Keratinocyte (primary cell): ENCODE measurements at regions not wholly inside any gene's neighbourhood (a gene's known extent, or its start where the extent isn't known, plus 50 kb on each side); places are given as distances from the start of the nearest gene placed in this dataset.

Source experiments
- DNase-seq: peaks from one replicate; pipeline ENCODE4 v3.0.0-alpha.2; 2011; ENCODE audit warnings: low read depth, missing footprints, low spot score
- FAIRE-seq: peaks from 2 replicates; lab custom pipeline; 2011; peaks lifted over from hg19 to GRCh38; lab: Jason Lieb, UNC
- H2AFZ ChIP-seq: 2 replicates; pipeline ENCODE4 v1.6.0; 2012; ENCODE audit warnings: low read length, control low read depth, inconsistent platforms; ENCODE audit not compliant: control insufficient read depth
- H3K27ac ChIP-seq: 2 replicates; pipeline ENCODE4 v1.5.1; 2011; ENCODE audit warnings: low read length; ENCODE audit not compliant: control insufficient read depth, insufficient read depth
- H3K27me3 ChIP-seq: 3 replicates; pipeline ENCODE4 v1.6.0; 2011; ENCODE audit warnings: low read length; ENCODE audit not compliant: control insufficient read depth, insufficient read depth; ENCODE audit errors: extremely low read depth
- H3K36me3 ChIP-seq, 2 experiments: 2 replicates in 1 of 2; 3 replicates in 1 of 2; pipeline ENCODE4 v1.5.1; 2011; ENCODE audit warnings: low read length in 2 of 2, mild to moderate bottlenecking in 1 of 2; ENCODE audit not compliant: control insufficient read depth in 2 of 2, insufficient read depth in 2 of 2; ENCODE audit errors: extremely low read depth in 1 of 2
- H3K4me1 ChIP-seq: 3 replicates; pipeline ENCODE4 v1.5.1; 2011; ENCODE audit warnings: low read length; ENCODE audit not compliant: control insufficient read depth, insufficient read depth; ENCODE audit errors: extremely low read depth
- H3K4me2 ChIP-seq: 3 replicates; pipeline ENCODE4 v1.6.0; 2011; ENCODE audit warnings: low read depth, low read length; ENCODE audit not compliant: control insufficient read depth, insufficient read depth; ENCODE audit errors: extremely low read depth
- H3K4me3 ChIP-seq, 3 experiments: fragments of 200-600 bp in 1 of 3; sonication (generic) in 1 of 3; 2 replicates in 2 of 3; 3 replicates in 1 of 3; pipeline ENCODE4 v1.5.1; 2011 to 2016; ENCODE audit warnings: low read length in 3 of 3, mild to moderate bottlenecking in 3 of 3, control low read depth in 2 of 3, inconsistent platforms in 1 of 3, low read depth in 1 of 3, mixed read lengths in 1 of 3, mixed run types in 1 of 3, moderate library complexity in 1 of 3; ENCODE audit not compliant: control insufficient read depth in 2 of 3, insufficient read depth in 2 of 3; ENCODE audit errors: extremely low read depth in 1 of 3
- H3K79me2 ChIP-seq: 2 replicates; pipeline ENCODE4 v1.6.0; 2012; ENCODE audit warnings: low read length; ENCODE audit not compliant: control insufficient read depth, insufficient read depth
- H3K9ac ChIP-seq: 3 replicates; pipeline ENCODE4 v1.6.0; 2011; ENCODE audit warnings: low read length; ENCODE audit not compliant: control insufficient read depth, insufficient read depth; ENCODE audit errors: extremely low read depth
- H3K9me1 ChIP-seq: 3 replicates; pipeline ENCODE4 v1.6.0; 2011; ENCODE audit warnings: low read length; ENCODE audit not compliant: control insufficient read depth, insufficient read depth; ENCODE audit errors: extremely low read depth
- H3K9me3 ChIP-seq: 2 replicates; pipeline ENCODE4 v1.5.1; 2012; ENCODE audit warnings: low read depth, low read length; ENCODE audit not compliant: control insufficient read depth
- H4K20me1 ChIP-seq: 3 replicates; pipeline ENCODE4 v1.6.0; 2011; ENCODE audit warnings: low read length; ENCODE audit not compliant: control insufficient read depth, insufficient read depth; ENCODE audit errors: extremely low read depth
- EZH2 ChIP-seq: IDR thresholded peaks from one replicate; pipeline ENCODE4 v1.6.1; 2012; ENCODE audit warnings: inconsistent platforms, mild to moderate bottlenecking, low read length, moderate library complexity
- dilution Hi-C: fragments of 300-500 bp; cut with MboI; formaldehyde crosslinking; loops from one replicate; pipeline ENCODE4 v1.7.0; 2020; ENCODE audit warnings: low sequenced_read_pairs; ENCODE audit not compliant: extremely low pct_ligation_motif_present
- TF ChIP-seq, protein P1 (sequence below), 3 experiments: IDR thresholded peaks in 1 of 3; conservative IDR thresholded peaks in 1 of 3; optimal IDR thresholded peaks in 1 of 3; 2 replicates in 2 of 3; 3 replicates in 1 of 3; pipeline versions ENCODE3 to v1.5.1; 2011; ENCODE audit warnings: low read length in 3 of 3, mild to moderate bottlenecking in 3 of 3, moderate library complexity in 2 of 3, control low read depth in 1 of 3, inconsistent platforms in 1 of 3; ENCODE audit not compliant: insufficient read depth in 2 of 3; ENCODE audit errors: extremely low read depth in 1 of 3

DNA sequence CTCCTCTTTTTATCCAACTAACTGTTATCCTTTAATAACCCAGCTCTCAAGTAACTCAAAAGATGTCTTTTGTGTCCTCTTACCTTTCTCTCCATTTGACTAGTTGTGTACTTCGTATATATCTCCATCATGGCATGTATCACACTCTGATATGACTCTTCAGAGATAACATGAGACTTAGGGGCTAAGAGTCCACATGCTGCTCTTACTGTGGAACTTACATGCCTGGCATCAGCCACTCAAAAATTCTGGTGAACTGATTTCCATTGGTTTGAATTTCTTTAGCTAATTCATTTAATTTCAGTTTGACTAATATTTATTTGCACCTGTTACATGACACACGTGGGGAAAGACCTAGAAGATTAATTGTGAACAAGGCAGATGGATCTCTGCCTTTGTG is 317.3 kb downstream of the HS3ST1 start:
- dilution Hi-C loops, result no loop called here
- H3K27ac ChIP-seq, result no peak overlapping the region
- TF ChIP-seq, protein P1, sequence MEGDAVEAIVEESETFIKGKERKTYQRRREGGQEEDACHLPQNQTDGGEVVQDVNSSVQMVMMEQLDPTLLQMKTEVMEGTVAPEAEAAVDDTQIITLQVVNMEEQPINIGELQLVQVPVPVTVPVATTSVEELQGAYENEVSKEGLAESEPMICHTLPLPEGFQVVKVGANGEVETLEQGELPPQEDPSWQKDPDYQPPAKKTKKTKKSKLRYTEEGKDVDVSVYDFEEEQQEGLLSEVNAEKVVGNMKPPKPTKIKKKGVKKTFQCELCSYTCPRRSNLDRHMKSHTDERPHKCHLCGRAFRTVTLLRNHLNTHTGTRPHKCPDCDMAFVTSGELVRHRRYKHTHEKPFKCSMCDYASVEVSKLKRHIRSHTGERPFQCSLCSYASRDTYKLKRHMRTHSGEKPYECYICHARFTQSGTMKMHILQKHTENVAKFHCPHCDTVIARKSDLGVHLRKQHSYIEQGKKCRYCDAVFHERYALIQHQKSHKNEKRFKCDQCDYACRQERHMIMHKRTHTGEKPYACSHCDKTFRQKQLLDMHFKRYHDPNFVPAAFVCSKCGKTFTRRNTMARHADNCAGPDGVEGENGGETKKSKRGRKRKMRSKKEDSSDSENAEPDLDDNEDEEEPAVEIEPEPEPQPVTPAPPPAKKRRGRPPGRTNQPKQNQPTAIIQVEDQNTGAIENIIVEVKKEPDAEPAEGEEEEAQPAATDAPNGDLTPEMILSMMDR (optimal IDR thresholded peaks at IDR 0.05 in 1 of 3, IDR thresholded peaks at IDR 0.05 in 1 of 3, conservative IDR thresholded peaks at IDR 0.05 in 1 of 3; ENCODE audit: extremely low read depth in 1 of 3, insufficient read depth in 2 of 3, low read length in 3 of 3), result no peak
- TF ChIP-seq EZH2, result no peak
- H3K9me3 ChIP-seq, result no peaks in the 10 kb centered on the region
- no peaks in the 10 kb centered on the region for H3K79me2 ChIP-seq
- H3K9ac ChIP-seq, result no peak overlapping the region
- FAIRE-seq, result no peak
- no peak overlapping the region for H2AFZ ChIP-seq
- no peak for DNase-seq
- H3K4me2 ChIP-seq, result no peak overlapping the region
- H3K9me1 ChIP-seq, result no peaks in the 10 kb centered on the region
- no peak overlapping the region for H3K4me3 ChIP-seq
- H3K36me3 ChIP-seq, result no peaks in the 10 kb centered on the region
- H4K20me1 ChIP-seq, result no peaks in the 10 kb centered on the region
- H3K4me1 ChIP-seq, result no peaks in the 10 kb centered on the region
- no peaks in the 10 kb centered on the region for H3K27me3 ChIP-seq

DNA sequence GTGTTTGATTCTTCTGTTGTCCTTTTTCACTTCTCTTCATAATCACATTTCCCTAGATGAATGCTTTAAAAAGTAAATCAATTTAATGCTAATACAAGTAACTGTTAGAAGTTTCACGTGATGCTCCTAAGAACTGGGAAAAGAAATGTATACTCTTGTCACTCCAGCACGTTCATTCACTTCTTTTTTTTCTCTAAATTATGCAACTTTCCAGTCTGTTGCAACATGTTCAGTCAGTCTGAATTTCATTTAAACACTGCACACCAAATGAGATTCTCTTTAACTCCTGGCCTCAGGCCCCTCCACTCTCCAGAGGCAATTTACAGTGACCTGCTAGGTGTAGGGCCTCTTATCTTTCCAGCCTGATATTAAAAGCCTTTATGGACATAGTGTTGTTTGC is 321.9 kb downstream of the HS3ST1 start:
- dilution Hi-C loops, result no loop called here
- Histone ChIP-seq H3K27me3 (no peaks in the 10 kb centered on the region), H3K4me1 (no peaks in the 10 kb centered on the region), H3K27ac (no peak overlapping the region), H3K9ac (no peak overlapping the region), H2AFZ (no peak overlapping the region), H3K4me3 (no peak overlapping the region), H3K79me2 (no peaks in the 10 kb centered on the region), H4K20me1 (no peaks in the 10 kb centered on the region), H3K36me3 (no peaks in the 10 kb centered on the region), H3K9me3 (no peaks in the 10 kb centered on the region), H3K9me1 (no peaks in the 10 kb centered on the region), H3K4me2 (no peak overlapping the region)
- DNase-seq (no peak), FAIRE-seq (no peak)
- TF ChIP-seq, protein P1 (optimal IDR thresholded peaks at IDR 0.05 in 1 of 3, IDR thresholded peaks at IDR 0.05 in 1 of 3, conservative IDR thresholded peaks at IDR 0.05 in 1 of 3; ENCODE audit: extremely low read depth in 1 of 3, insufficient read depth in 2 of 3, low read length in 3 of 3), result no peak
- no peak for TF ChIP-seq EZH2
